Neural cell (in vitro differentiated cells): ENCODE measurements at regions not wholly inside any gene's neighbourhood (a gene's known extent, or its start where the extent isn't known, plus 50 kb on each side); places are given as distances from the start of the nearest gene placed in this dataset.

Experiments used
- H2AFZ ChIP-seq: fragments of 200-600, 300-800 bp; sonication (generic), shearing (Covaris generic); 2 replicates; pipeline ENCODE4 v1.6.0; 2014; ENCODE audit warnings: low read depth, mild to moderate bottlenecking, antibody characterized with exemption, low read length, moderate library complexity
- H3F3A ChIP-seq: fragments of 200-600 bp; shearing (Covaris generic); 2 replicates; pipeline ENCODE4 v1.6.1; 2016; ENCODE audit warnings: mild to moderate bottlenecking, moderate library complexity, mixed read lengths, antibody characterized with exemption, low read length; ENCODE audit not compliant: insufficient read depth, poor library complexity, severe bottlenecking
- H3K27ac ChIP-seq: fragments of 200-600, 300-800 bp; sonication (generic), shearing (Covaris generic); 2 replicates; pipeline ENCODE4 v1.5.1; 2014; ENCODE audit warnings: mild to moderate bottlenecking, low read length, moderate library complexity
- H3K27me3 ChIP-seq: fragments of 300-800, 200-600 bp; sonication (generic), shearing (Covaris generic); 2 replicates; pipeline ENCODE4 v1.6.0; 2014; ENCODE audit warnings: mild to moderate bottlenecking, low read depth, low read length, moderate library complexity; ENCODE audit not compliant: insufficient read depth
- H3K36me3 ChIP-seq: fragments of 300-800, 200-600 bp; sonication (generic), shearing (Covaris generic); 2 replicates; pipeline ENCODE4 v1.5.1; 2014; ENCODE audit warnings: mild to moderate bottlenecking, antibody characterized with exemption, low read length, moderate library complexity; ENCODE audit not compliant: insufficient read depth
- H3K4me2 ChIP-seq: fragments of 300-800, 200-600 bp; sonication (generic), shearing (Covaris generic); 2 replicates; pipeline ENCODE4 v1.6.0; 2014; ENCODE audit warnings: mild to moderate bottlenecking, low read length
- H3K4me3 ChIP-seq: fragments of 300-800, 200-600 bp; sonication (generic), shearing (Covaris generic); 2 replicates; pipeline ENCODE4 v1.5.1; 2014; ENCODE audit warnings: mild to moderate bottlenecking, low read length, moderate library complexity
- H3K79me2 ChIP-seq: fragments of 200-600 bp; shearing (Covaris generic); replicated peaks from 2 replicates; pipeline ENCODE4 v1.6.0; 2014; ENCODE audit warnings: mild to moderate bottlenecking, low read length, moderate library complexity; ENCODE audit not compliant: insufficient read depth
- H3K9ac ChIP-seq: fragments of 300-800, 200-600 bp; sonication (generic), shearing (Covaris generic); 2 replicates; pipeline ENCODE4 v1.6.1; 2016; ENCODE audit warnings: mild to moderate bottlenecking, low read length, mixed read lengths
- H3K9me2 ChIP-seq: fragments of 200-600 bp; shearing (Covaris generic); 2 replicates; pipeline ENCODE4 v1.6.1; 2016; ENCODE audit warnings: mild to moderate bottlenecking, low read length, mixed read lengths; ENCODE audit not compliant: insufficient read depth
- H3K9me3 ChIP-seq: fragments of 200-600, 300-800 bp; sonication (generic), shearing (Covaris generic); 2 replicates; pipeline ENCODE4 v1.6.1; 2016; ENCODE audit warnings: mild to moderate bottlenecking, mixed run types, low read length, moderate library complexity, mixed read lengths
- H4K20me1 ChIP-seq: fragments of 200-600 bp; shearing (Covaris generic); 2 replicates; pipeline ENCODE4 v1.6.1; 2016; ENCODE audit warnings: mild to moderate bottlenecking, mixed run types; ENCODE audit not compliant: insufficient read depth
- EP300 ChIP-seq: fragments of 450-650 bp; conservative IDR thresholded peaks from 2 replicates; pipeline ENCODE4 v1.6.1; 2014; ENCODE audit warnings: antibody characterized with exemption, mild to moderate bottlenecking, moderate library complexity; ENCODE audit not compliant: poor library complexity, severe bottlenecking
- EZH2 ChIP-seq: fragments of 200-600, 300-800 bp; shearing (Covaris generic), sonication (generic); IDR thresholded peaks from 2 replicates; pipeline ENCODE4 v1.6.1; 2014; ENCODE audit warnings: antibody characterized with exemption, low read length, borderline replicate concordance, mild to moderate bottlenecking; ENCODE audit not compliant: insufficient read depth, poor library complexity, severe bottlenecking
- MXI1 ChIP-seq: fragments of 450-650 bp; conservative IDR thresholded peaks from 2 replicates; pipeline ENCODE4 v1.6.1; 2014; ENCODE audit warnings: antibody characterized with exemption, mild to moderate bottlenecking; ENCODE audit not compliant: poor library complexity, severe bottlenecking
- POLR2AphosphoS5 ChIP-seq: IDR thresholded peaks from 2 replicates; pipeline ENCODE4 v1.6.1; 2012
- RAD21 ChIP-seq: fragments of 450-650 bp; conservative IDR thresholded peaks from 2 replicates; pipeline ENCODE4 v1.6.1; 2014; ENCODE audit warnings: antibody characterized with exemption, mild to moderate bottlenecking, moderate library complexity
- SMC3 ChIP-seq: fragments of 450-650 bp; conservative IDR thresholded peaks from 2 replicates; pipeline ENCODE4 v1.6.1; 2014; ENCODE audit warnings: antibody characterized with exemption, mild to moderate bottlenecking, moderate library complexity; ENCODE audit not compliant: poor library complexity
- TAF1 ChIP-seq: IDR thresholded peaks from 2 replicates; pipeline ENCODE4 v1.6.1; 2012; ENCODE audit warnings: low read depth
- TF ChIP-seq, protein P1 (sequence below): IDR thresholded peaks from 2 replicates; pipeline ENCODE4 v1.6.1; 2012; ENCODE audit warnings: borderline replicate concordance
- TF ChIP-seq, protein P2 (sequence below): fragments of 450-650 bp; IDR thresholded peaks from 2 replicates; pipeline ENCODE4 v1.5.1; 2014; ENCODE audit warnings: antibody characterized with exemption, mild to moderate bottlenecking, moderate library complexity; ENCODE audit not compliant: poor library complexity, severe bottlenecking

DNA sequence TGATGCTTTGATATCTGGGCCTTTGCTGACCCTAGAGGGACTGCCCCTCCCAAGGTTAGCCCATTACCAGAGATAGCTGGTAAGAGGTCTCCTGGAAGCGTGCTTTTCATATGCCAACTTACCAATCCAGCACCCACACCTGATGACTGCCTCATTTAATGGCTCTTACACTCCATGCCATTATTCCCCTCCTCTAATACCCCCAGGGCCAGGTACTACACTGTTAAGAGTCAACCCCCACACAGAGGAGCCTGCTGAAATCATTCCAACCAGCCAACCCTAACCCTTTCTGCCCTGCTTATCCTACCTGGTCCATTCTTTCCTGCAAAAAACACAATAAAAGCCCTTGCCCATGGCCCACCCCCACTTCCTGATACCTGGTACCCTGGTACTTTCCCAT, 736.8 kb upstream of the SLC35B3 start:
- H4K20me1 ChIP-seq, result no peaks in the 10 kb centered on the region
- H3K4me3 ChIP-seq, result no peak overlapping the region
- H3K27me3 ChIP-seq, result no peaks in the 10 kb centered on the region
- H3K9me3 ChIP-seq, result no peaks in the 10 kb centered on the region
- H3K9ac ChIP-seq, result no peak overlapping the region
- TF ChIP-seq, protein P1, sequence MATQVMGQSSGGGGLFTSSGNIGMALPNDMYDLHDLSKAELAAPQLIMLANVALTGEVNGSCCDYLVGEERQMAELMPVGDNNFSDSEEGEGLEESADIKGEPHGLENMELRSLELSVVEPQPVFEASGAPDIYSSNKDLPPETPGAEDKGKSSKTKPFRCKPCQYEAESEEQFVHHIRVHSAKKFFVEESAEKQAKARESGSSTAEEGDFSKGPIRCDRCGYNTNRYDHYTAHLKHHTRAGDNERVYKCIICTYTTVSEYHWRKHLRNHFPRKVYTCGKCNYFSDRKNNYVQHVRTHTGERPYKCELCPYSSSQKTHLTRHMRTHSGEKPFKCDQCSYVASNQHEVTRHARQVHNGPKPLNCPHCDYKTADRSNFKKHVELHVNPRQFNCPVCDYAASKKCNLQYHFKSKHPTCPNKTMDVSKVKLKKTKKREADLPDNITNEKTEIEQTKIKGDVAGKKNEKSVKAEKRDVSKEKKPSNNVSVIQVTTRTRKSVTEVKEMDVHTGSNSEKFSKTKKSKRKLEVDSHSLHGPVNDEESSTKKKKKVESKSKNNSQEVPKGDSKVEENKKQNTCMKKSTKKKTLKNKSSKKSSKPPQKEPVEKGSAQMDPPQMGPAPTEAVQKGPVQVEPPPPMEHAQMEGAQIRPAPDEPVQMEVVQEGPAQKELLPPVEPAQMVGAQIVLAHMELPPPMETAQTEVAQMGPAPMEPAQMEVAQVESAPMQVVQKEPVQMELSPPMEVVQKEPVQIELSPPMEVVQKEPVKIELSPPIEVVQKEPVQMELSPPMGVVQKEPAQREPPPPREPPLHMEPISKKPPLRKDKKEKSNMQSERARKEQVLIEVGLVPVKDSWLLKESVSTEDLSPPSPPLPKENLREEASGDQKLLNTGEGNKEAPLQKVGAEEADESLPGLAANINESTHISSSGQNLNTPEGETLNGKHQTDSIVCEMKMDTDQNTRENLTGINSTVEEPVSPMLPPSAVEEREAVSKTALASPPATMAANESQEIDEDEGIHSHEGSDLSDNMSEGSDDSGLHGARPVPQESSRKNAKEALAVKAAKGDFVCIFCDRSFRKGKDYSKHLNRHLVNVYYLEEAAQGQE, result no peak
- no peak for TF ChIP-seq RAD21
- TF ChIP-seq MXI1, result no peak
- TF ChIP-seq, protein P2, sequence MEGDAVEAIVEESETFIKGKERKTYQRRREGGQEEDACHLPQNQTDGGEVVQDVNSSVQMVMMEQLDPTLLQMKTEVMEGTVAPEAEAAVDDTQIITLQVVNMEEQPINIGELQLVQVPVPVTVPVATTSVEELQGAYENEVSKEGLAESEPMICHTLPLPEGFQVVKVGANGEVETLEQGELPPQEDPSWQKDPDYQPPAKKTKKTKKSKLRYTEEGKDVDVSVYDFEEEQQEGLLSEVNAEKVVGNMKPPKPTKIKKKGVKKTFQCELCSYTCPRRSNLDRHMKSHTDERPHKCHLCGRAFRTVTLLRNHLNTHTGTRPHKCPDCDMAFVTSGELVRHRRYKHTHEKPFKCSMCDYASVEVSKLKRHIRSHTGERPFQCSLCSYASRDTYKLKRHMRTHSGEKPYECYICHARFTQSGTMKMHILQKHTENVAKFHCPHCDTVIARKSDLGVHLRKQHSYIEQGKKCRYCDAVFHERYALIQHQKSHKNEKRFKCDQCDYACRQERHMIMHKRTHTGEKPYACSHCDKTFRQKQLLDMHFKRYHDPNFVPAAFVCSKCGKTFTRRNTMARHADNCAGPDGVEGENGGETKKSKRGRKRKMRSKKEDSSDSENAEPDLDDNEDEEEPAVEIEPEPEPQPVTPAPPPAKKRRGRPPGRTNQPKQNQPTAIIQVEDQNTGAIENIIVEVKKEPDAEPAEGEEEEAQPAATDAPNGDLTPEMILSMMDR, result no peak
- TF ChIP-seq EZH2, result no peak
- TF ChIP-seq POLR2AphosphoS5, result no peak
- no peak for TF ChIP-seq EP300
- no peak for TF ChIP-seq SMC3
- no peak for TF ChIP-seq TAF1
- no peak overlapping the region for H3K4me2 ChIP-seq
- H3K9me2 ChIP-seq, result no peaks in the 10 kb centered on the region
- no peaks in the 10 kb centered on the region for H3K79me2 ChIP-seq
- no peak overlapping the region for H2AFZ ChIP-seq
- no peaks in the 10 kb centered on the region for H3F3A ChIP-seq
- H3K36me3 ChIP-seq, result no peaks in the 10 kb centered on the region
- H3K27ac ChIP-seq, result no peak overlapping the region

DNA sequence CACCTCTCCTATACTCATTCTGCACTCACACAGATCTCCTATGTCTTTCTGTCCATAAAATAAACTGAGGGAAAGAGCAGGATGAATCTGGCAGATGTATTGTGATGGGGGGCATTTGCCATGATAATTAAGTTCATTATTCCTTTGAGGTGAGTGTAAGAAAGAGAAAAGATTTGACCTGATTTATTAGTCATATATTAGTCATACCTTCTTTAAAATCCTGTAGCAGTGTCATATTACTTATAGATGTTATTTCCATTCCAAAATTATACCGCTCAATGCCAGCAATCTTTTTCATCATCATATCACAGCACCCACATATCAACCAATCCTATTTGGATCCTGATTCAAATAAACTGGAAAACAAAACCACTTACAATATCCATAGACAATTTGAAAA, 733.3 kb upstream of the SLC35B3 start:
- Histone ChIP-seq H4K20me1 (no peaks in the 10 kb centered on the region), H3K27me3 (no peaks in the 10 kb centered on the region), H3K4me3 (no peak overlapping the region), H3F3A (no peaks in the 10 kb centered on the region), H3K9ac (no peak overlapping the region), H2AFZ (no peak overlapping the region), H3K9me3 (no peaks in the 10 kb centered on the region), H3K36me3 (no peaks in the 10 kb centered on the region), H3K27ac (no peak overlapping the region), H3K9me2 (no peaks in the 10 kb centered on the region), H3K4me2 (no peak overlapping the region), H3K79me2 (no peaks in the 10 kb centered on the region)
- TF ChIP-seq MXI1 (no peak), SMC3 (no peak), TAF1 (no peak), EP300 (no peak), EZH2 (no peak), RAD21 (no peak), POLR2AphosphoS5 (no peak)
- TF ChIP-seq, protein P1, result no peak
- TF ChIP-seq, protein P2, result no peak
